Fibroblast of skin of left quadriceps (primary cell): ENCODE measurements at regions not wholly inside any gene's neighbourhood (a gene's known extent, or its start where the extent isn't known, plus 50 kb on each side); places are given as distances from the start of the nearest gene placed in this dataset.
"Not testable (repeated sequence)": the region's sequence is repeated elsewhere in the genome, so short reads cannot be mapped to it uniquely, and the experiment has no call there.

Experiments
- DNase-seq, 2 experiments: peaks; one replicate each; pipeline ENCODE4 v3.0.0-alpha.2; 2013; ENCODE audit warnings: low read depth in 2 of 2

GRCh38 chr5:97234380-97234779, 51.3 kb upstream of the RIOK2 start:
- not testable (repeated sequence) for DNase-seq

- DNase-seq, result no peak
Observed at GRCh38 chr5:97242341-97242740, 59.3 kb upstream of the RIOK2 start.

- DNase-seq, result no peak
Observed at GRCh38 chr5:97243353-97243752, 60.3 kb upstream of the RIOK2 start.

GRCh38 chr5:97245386-97245785, 62.3 kb upstream of the RIOK2 start:
- no peak for DNase-seq

- no peak for DNase-seq
Observed at GRCh38 chr5:97250113-97250512, 67.1 kb upstream of the RIOK2 start.

- no peak for DNase-seq
Observed at GRCh38 chr5:97266076-97266475, 83.0 kb upstream of the RIOK2 start.

- DNase-seq, result no peak
Observed at GRCh38 chr5:97266576-97266975, 83.5 kb upstream of the RIOK2 start.

GRCh38 chr5:97267767-97268166, 84.7 kb upstream of the RIOK2 start:
- no peak for DNase-seq

GRCh38 chr5:97276474-97277120, 93.5 kb upstream of the RIOK2 start:
- DNase-seq, result no peak

- no peak for DNase-seq
Observed at GRCh38 chr5:97281257-97281656, 98.2 kb upstream of the RIOK2 start.

GRCh38 chr5:97297063-97297703, 114.1 kb upstream of the RIOK2 start:
- peak; percentile 9 to 12 for DNase-seq

- no peak for DNase-seq
Observed at GRCh38 chr5:97297704-97298091, 114.7 kb upstream of the RIOK2 start.

- not testable (repeated sequence) for DNase-seq
Observed at GRCh38 chr5:97301181-97301580, 118.1 kb upstream of the RIOK2 start.

GRCh38 chr5:97338729-97339128, 155.7 kb upstream of the RIOK2 start:
- DNase-seq, result no peak

- DNase-seq, result no peak
Observed at GRCh38 chr5:97355775-97356174, 172.7 kb upstream of the RIOK2 start.

GRCh38 chr5:97363577-97363976, 180.5 kb upstream of the RIOK2 start:
- DNase-seq, result no peak

- DNase-seq, result no peak
Observed at GRCh38 chr5:97364731-97365130, 181.7 kb upstream of the RIOK2 start.

GRCh38 chr5:97365163-97365845, 182.3 kb upstream of the RIOK2 start:
- DNase-seq, result no peak

- DNase-seq, result no peak
Observed at GRCh38 chr5:97365918-97366317, 182.9 kb upstream of the RIOK2 start.

GRCh38 chr5:97375959-97376358, 192.9 kb upstream of the RIOK2 start:
- DNase-seq, result no peak

- DNase-seq, result no peak
Observed at GRCh38 chr5:97377582-97377981, 194.5 kb upstream of the RIOK2 start.

- DNase-seq, result peak in 1 of 2 experiments; percentile 3
Observed at GRCh38 chr5:97383996-97384395, 200.9 kb upstream of the RIOK2 start.

GRCh38 chr5:97388794-97389193, 205.7 kb upstream of the RIOK2 start:
- DNase-seq, result no peak
